ENCODE measurements at regions not wholly inside any gene's neighbourhood (a gene's known extent, or its start where the extent isn't known, plus 50 kb on each side); places are given as distances from the start of the nearest gene placed in this dataset.

GRCh38 chr7:19247017-19247416, 101.8 kb upstream of the FERD3L start:
- H3K27ac ChIP-seq (ENCODE audit: low read length) = no peak overlapping the region
- TF ChIP-seq CTCF (conservative IDR thresholded peaks at IDR 0.05; ENCODE audit: low read depth, low read length) (no peak), EZH2 (IDR thresholded peaks at IDR 0.05; ENCODE audit: low read length, unreplicated experiment) (no peak)
- H3F3A ChIP-seq (ENCODE audit: low read length, unreplicated experiment) = no peaks in the 10 kb centered on the region
- no peak overlapping the region for H3K4me2 ChIP-seq (ENCODE audit: low read length)
- no peaks in the 10 kb centered on the region for H3K9me3 ChIP-seq (ENCODE audit: low read length)
- ATAC-seq (no peak), DNase-seq (no peak)
- intact Hi-C loops (cut with micrococcal nuclease) = no loop called here
- H3K27me3 ChIP-seq (ENCODE audit: low read length) = no peaks in the 10 kb centered on the region
- no peak overlapping the region for H3K4me3 ChIP-seq (ENCODE audit: low read length)
- no TSS peak for BruUV-seq (replicated peaks)
- no peak overlapping the region for H2AFZ ChIP-seq (ENCODE audit: low read length)
- CTCF ChIA-PET = no interaction called here
- no peaks in the 10 kb centered on the region for H3K36me3 ChIP-seq (ENCODE audit: low read depth, low read length)
- H3K4me1 ChIP-seq (ENCODE audit: insufficient read depth, low read length) = no peaks in the 10 kb centered on the region
- POLR2A ChIA-PET (ENCODE audit: unreplicated experiment) = no interaction called here
- H4K20me1 ChIP-seq (ENCODE audit: low read length) = no peaks in the 10 kb centered on the region
- H3K9me2 ChIP-seq (replicated peaks; ENCODE audit: low read length) = no peaks in the 10 kb centered on the region
- H3K79me2 ChIP-seq (ENCODE audit: low read length) = no peaks in the 10 kb centered on the region
- no peak overlapping the region for H3K9ac ChIP-seq (ENCODE audit: low read length)

DNA sequence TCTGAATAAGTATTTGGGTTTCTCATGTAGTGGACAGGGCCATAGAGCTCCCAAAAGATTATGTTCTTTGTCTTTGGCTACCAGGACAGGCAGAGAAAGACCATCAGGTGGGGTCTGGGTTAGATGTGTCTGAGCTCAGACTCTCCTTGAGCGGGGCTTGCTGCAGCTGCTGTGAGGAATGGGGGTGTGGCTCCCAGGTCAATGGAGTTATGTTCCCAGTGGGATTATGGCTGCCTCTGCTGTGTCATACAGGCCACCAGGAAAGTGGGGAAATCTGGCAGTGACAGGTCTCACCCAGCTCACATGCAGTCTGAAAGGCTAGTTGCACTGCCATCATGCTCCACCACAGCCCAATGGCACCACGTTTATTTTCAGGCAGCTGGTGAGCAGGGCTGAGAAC, 97.0 kb upstream of the FERD3L start:
- Histone ChIP-seq H3K36me3 (ENCODE audit: low read depth, low read length) (no peaks in the 10 kb centered on the region), H3K27ac (ENCODE audit: low read length) (no peak overlapping the region), H3K79me2 (ENCODE audit: low read length) (no peaks in the 10 kb centered on the region), H3K4me3 (ENCODE audit: low read length) (no peak overlapping the region), H3F3A (ENCODE audit: low read length, unreplicated experiment) (no peaks in the 10 kb centered on the region), H3K4me2 (ENCODE audit: low read length) (no peak overlapping the region), H3K27me3 (ENCODE audit: low read length) (no peaks in the 10 kb centered on the region), H4K20me1 (ENCODE audit: low read length) (no peaks in the 10 kb centered on the region), H3K4me1 (ENCODE audit: insufficient read depth, low read length) (no peaks in the 10 kb centered on the region), H3K9ac (ENCODE audit: low read length) (no peak overlapping the region), H3K9me2 (replicated peaks; ENCODE audit: low read length) (no peaks in the 10 kb centered on the region), H3K9me3 (ENCODE audit: low read length) (no peaks in the 10 kb centered on the region), H2AFZ (ENCODE audit: low read length) (no peak overlapping the region)
- POLR2A ChIA-PET (ENCODE audit: unreplicated experiment) = no interaction called here
- TF ChIP-seq EZH2phosphoT487 (IDR thresholded peaks at IDR 0.05; ENCODE audit: borderline replicate concordance, low read length) (no peak), CTCF (conservative IDR thresholded peaks at IDR 0.05; ENCODE audit: low read depth, low read length) (no peak), EZH2 (IDR thresholded peaks at IDR 0.05; ENCODE audit: low read length, unreplicated experiment) (no peak)
- ATAC-seq (no peak), DNase-seq (no peak)
- BruUV-seq (replicated peaks) = no TSS peak
- intact Hi-C loops (cut with micrococcal nuclease) = no loop called here
- CTCF ChIA-PET = no interaction called here

GRCh38 chr7:19239951-19240350, 94.7 kb upstream of the FERD3L start:
- H3K4me3 ChIP-seq (ENCODE audit: low read length) = no peak overlapping the region
- no peaks in the 10 kb centered on the region for H3F3A ChIP-seq (ENCODE audit: low read length, unreplicated experiment)
- H3K9ac ChIP-seq (ENCODE audit: low read length) = no peak overlapping the region
- no peaks in the 10 kb centered on the region for H4K20me1 ChIP-seq (ENCODE audit: low read length)
- H2AFZ ChIP-seq (ENCODE audit: low read length) = no peak overlapping the region
- H3K27ac ChIP-seq (ENCODE audit: low read length) = no peak overlapping the region
- intact Hi-C loops (cut with micrococcal nuclease) = no loop called here
- no peaks in the 10 kb centered on the region for H3K4me1 ChIP-seq (ENCODE audit: insufficient read depth, low read length)
- no peaks in the 10 kb centered on the region for H3K79me2 ChIP-seq (ENCODE audit: low read length)
- no peaks in the 10 kb centered on the region for H3K27me3 ChIP-seq (ENCODE audit: low read length)
- H3K9me3 ChIP-seq (ENCODE audit: low read length) = no peaks in the 10 kb centered on the region
- no peak for DNase-seq
- no peak overlapping the region for H3K4me2 ChIP-seq (ENCODE audit: low read length)
- ChIA-PET CTCF (interaction anchor here (0.7 kb wide), 1 partner anchor 265 kb away, joined by 5 read pairs; no protein-coding TSS in a partner anchor), POLR2A (ENCODE audit: unreplicated experiment) (no interaction called here)
- BruUV-seq (replicated peaks) = no TSS peak
- H3K9me2 ChIP-seq (replicated peaks; ENCODE audit: low read length) = no peaks in the 10 kb centered on the region
- no peaks in the 10 kb centered on the region for H3K36me3 ChIP-seq (ENCODE audit: low read depth, low read length)
- no peak for ATAC-seq
- TF ChIP-seq CTCF (conservative IDR thresholded peaks at IDR 0.05; ENCODE audit: low read depth, low read length) (no peak), EZH2 (IDR thresholded peaks at IDR 0.05; ENCODE audit: low read length, unreplicated experiment) (no peak), EZH2phosphoT487 (IDR thresholded peaks at IDR 0.05; ENCODE audit: borderline replicate concordance, low read length) (no peak)

Measured in PC-3 (cell line).